ENCODE measurements at regions not wholly inside any gene's neighbourhood (a gene's known extent, or its start where the extent isn't known, plus 50 kb on each side); places are given as distances from the start of the nearest gene placed in this dataset.

DNA sequence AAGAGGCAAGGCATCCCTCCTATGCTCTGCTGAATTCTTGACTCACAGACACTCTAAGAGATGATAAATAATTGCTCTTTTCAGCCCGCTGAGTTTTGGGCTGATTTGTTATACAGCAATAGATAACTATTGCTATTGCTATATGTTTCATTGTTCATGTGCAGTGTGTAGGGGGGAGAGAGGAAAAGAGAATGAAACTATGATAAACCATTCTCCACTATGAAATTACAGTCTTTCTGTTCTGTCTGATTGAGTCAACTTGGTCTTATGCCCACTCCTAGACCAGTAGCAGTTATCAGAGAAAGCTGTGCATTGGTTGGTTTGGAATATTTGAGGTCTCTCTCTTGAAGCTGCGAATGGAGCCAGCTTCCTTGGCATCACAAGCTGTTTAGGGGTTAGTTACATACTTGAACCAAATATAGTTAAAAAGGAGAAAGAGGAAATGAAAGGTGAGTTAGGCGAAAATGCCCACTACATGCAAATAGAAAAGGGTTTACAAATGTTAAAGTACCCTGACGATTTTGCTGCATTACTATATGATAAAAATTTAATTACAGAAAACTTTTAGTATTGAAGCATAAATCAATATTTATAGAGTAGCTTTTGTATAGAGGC lies 136.3 kb upstream of the ACTBL2 start:
- Histone ChIP-seq H3K27me3 (ENCODE audit: control insufficient read depth in 3 of 3, insufficient read depth in 3 of 3, low read length in 3 of 3) (no peaks in the 10 kb centered on the region), H3K36me3 (ENCODE audit: control insufficient read depth in 3 of 3, insufficient read depth in 3 of 3, low read length in 3 of 3) (no peaks in the 10 kb centered on the region), H3K9me3 (ENCODE audit: control insufficient read depth in 3 of 3, low read length in 3 of 3) (no peaks in the 10 kb centered on the region), H3K4me3 (ENCODE audit: low read length in 3 of 3) (no peak overlapping the region), H3K9ac (ENCODE audit: low read depth in 1 of 3, low read length in 3 of 3) (no peak overlapping the region), H3K27ac (ENCODE audit: low read depth, low read length) (no peak overlapping the region), H3K4me1 (ENCODE audit: control insufficient read depth in 3 of 3, insufficient read depth in 3 of 3, low read length in 3 of 3) (no peaks in the 10 kb centered on the region)

DNA sequence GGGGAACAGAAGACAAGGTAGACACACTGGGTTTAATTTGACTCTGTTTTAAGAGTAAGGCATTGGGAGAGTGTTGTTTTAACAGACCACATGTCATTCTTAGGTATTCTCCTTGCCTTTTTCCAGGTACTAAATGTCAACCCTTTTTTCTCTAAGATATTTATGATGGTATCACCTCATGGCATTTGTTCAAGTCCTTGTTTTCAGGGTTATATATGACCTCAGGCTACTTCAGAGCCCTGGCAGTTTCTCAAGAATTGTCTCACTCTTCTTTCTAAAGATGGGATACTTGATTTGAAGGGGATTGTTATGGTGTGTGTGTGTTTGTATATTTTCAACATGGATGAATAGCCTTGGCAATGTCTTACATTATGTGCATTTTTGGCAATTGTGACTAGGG lies 131.1 kb upstream of the ACTBL2 start:
- no peaks in the 10 kb centered on the region for H3K9me3 ChIP-seq (ENCODE audit: control insufficient read depth in 3 of 3, low read length in 3 of 3)
- no peak overlapping the region for H3K4me3 ChIP-seq (ENCODE audit: low read length in 3 of 3)
- H3K4me1 ChIP-seq (ENCODE audit: control insufficient read depth in 3 of 3, insufficient read depth in 3 of 3, low read length in 3 of 3) = no peaks in the 10 kb centered on the region
- H3K36me3 ChIP-seq (ENCODE audit: control insufficient read depth in 3 of 3, insufficient read depth in 3 of 3, low read length in 3 of 3) = no peaks in the 10 kb centered on the region
- H3K9ac ChIP-seq (ENCODE audit: low read depth in 1 of 3, low read length in 3 of 3) = no peak overlapping the region
- no peaks in the 10 kb centered on the region for H3K27me3 ChIP-seq (ENCODE audit: control insufficient read depth in 3 of 3, insufficient read depth in 3 of 3, low read length in 3 of 3)
- no peak overlapping the region for H3K27ac ChIP-seq (ENCODE audit: low read depth, low read length)

DNA sequence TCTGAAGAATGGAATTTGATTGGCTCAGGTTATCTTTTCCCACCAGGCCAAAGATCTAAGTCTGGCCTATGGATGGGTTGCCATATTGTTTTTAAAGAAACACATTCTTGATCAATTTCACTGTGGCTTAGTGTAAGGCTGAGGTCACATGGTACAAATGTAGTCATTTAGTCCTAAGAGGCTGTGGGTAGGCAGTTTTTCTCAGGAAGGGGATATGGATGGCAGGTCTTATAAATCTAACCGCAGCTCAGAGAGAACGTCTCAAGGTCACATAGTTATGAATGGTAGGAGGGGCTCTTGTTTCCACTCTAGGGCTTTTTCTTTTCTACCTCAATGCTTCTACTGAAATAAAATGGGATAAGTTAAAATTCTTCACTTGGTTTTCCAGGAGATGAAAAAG lies 128.6 kb upstream of the ACTBL2 start:
- H3K4me3 ChIP-seq (ENCODE audit: low read length in 3 of 3) = no peak overlapping the region
- no peaks in the 10 kb centered on the region for H3K36me3 ChIP-seq (ENCODE audit: control insufficient read depth in 3 of 3, insufficient read depth in 3 of 3, low read length in 3 of 3)
- no peaks in the 10 kb centered on the region for H3K4me1 ChIP-seq (ENCODE audit: control insufficient read depth in 3 of 3, insufficient read depth in 3 of 3, low read length in 3 of 3)

DNA sequence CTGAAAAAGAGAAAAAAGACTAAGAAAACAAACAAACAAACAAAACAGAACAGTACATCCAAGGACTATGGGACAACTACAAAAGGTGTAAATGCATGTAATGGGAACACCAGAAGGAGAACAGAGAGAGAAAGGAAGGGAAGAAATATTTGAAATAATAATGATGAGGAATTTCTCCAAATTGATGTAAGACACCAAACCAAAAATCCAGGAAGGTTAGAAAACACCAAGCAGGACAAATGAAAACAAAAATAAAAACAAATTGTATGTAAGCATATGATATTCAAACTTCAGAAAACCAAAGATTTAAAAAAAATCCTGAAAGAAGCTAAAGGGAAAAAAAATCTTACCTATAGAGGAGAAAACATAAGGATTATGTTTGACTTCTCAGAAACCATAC lies 125.9 kb upstream of the ACTBL2 start:
- no peak overlapping the region for H3K9ac ChIP-seq (ENCODE audit: low read depth in 1 of 3, low read length in 3 of 3)
- H3K36me3 ChIP-seq (ENCODE audit: control insufficient read depth in 3 of 3, insufficient read depth in 3 of 3, low read length in 3 of 3) = no peaks in the 10 kb centered on the region
- no peaks in the 10 kb centered on the region for H3K27me3 ChIP-seq (ENCODE audit: control insufficient read depth in 3 of 3, insufficient read depth in 3 of 3, low read length in 3 of 3)
- H3K4me3 ChIP-seq (ENCODE audit: low read length in 3 of 3) = no peak overlapping the region
- H3K27ac ChIP-seq (ENCODE audit: low read depth, low read length) = no peak overlapping the region
- no peaks in the 10 kb centered on the region for H3K4me1 ChIP-seq (ENCODE audit: control insufficient read depth in 3 of 3, insufficient read depth in 3 of 3, low read length in 3 of 3)
- H3K9me3 ChIP-seq (ENCODE audit: control insufficient read depth in 3 of 3, low read length in 3 of 3) = no peaks in the 10 kb centered on the region

More for the DNA sequence above, 128.6 kb upstream of the ACTBL2 start:
- Histone ChIP-seq H3K27me3 (ENCODE audit: control insufficient read depth in 3 of 3, insufficient read depth in 3 of 3, low read length in 3 of 3) (no peaks in the 10 kb centered on the region), H3K9me3 (ENCODE audit: control insufficient read depth in 3 of 3, low read length in 3 of 3) (no peaks in the 10 kb centered on the region), H3K9ac (ENCODE audit: low read depth in 1 of 3, low read length in 3 of 3) (no peak overlapping the region), H3K27ac (ENCODE audit: low read depth, low read length) (no peak overlapping the region)

DNA sequence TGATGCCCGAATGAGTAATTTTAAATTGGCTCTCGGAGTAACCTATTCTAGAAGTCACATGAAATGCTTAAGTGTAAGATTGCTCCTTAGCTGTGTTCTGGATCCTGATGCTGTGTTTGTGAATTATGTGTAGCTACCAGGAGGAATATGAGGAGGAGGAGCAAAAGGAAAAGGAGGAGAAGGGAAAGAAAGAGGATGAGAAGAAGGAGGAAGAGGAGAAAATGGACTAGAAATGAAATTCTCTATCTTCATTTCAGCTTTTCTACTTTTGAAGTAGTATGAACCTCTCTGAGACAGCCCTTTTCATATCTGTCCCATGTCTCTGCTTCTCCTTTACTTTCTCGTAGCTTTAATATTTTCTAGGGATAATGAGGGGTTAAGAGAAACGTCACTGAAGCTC lies 119.4 kb upstream of the ACTBL2 start:
- H3K36me3 ChIP-seq (ENCODE audit: control insufficient read depth in 3 of 3, insufficient read depth in 3 of 3, low read length in 3 of 3) = no peaks in the 10 kb centered on the region
- no peaks in the 10 kb centered on the region for H3K9me3 ChIP-seq (ENCODE audit: control insufficient read depth in 3 of 3, low read length in 3 of 3)
- H3K4me1 ChIP-seq (ENCODE audit: control insufficient read depth in 3 of 3, insufficient read depth in 3 of 3, low read length in 3 of 3) = no peaks in the 10 kb centered on the region
- no peak overlapping the region for H3K4me3 ChIP-seq (ENCODE audit: low read length in 3 of 3)
- H3K27ac ChIP-seq (ENCODE audit: low read depth, low read length) = no peak overlapping the region
- no peaks in the 10 kb centered on the region for H3K27me3 ChIP-seq (ENCODE audit: control insufficient read depth in 3 of 3, insufficient read depth in 3 of 3, low read length in 3 of 3)
- no peak overlapping the region for H3K9ac ChIP-seq (ENCODE audit: low read depth in 1 of 3, low read length in 3 of 3)

DNA sequence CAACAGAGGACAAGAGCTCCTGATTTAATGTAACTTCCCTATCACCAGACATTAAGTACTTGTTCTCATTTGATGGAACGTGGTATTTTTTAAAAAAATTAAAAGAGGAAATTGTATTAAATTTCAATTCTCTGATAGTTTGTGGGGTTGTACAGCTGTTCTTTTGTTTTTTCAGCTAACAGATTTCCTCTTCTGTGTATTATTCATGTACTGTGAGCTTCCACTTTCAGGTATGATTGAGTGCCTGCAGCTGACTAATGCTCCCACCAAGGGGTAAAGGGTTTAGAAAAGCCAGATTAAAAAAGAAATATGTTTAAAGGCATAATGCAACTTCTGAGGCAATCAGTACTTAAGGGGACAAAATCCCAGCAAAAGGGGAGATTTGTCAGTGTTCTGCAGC lies 117.7 kb upstream of the ACTBL2 start:
- Histone ChIP-seq H3K27me3 (ENCODE audit: control insufficient read depth in 3 of 3, insufficient read depth in 3 of 3, low read length in 3 of 3) (no peaks in the 10 kb centered on the region), H3K27ac (ENCODE audit: low read depth, low read length) (no peak overlapping the region), H3K4me3 (ENCODE audit: low read length in 3 of 3) (no peak overlapping the region), H3K9me3 (ENCODE audit: control insufficient read depth in 3 of 3, low read length in 3 of 3) (no peaks in the 10 kb centered on the region), H3K9ac (ENCODE audit: low read depth in 1 of 3, low read length in 3 of 3) (no peak overlapping the region), H3K36me3 (ENCODE audit: control insufficient read depth in 3 of 3, insufficient read depth in 3 of 3, low read length in 3 of 3) (no peaks in the 10 kb centered on the region), H3K4me1 (ENCODE audit: control insufficient read depth in 3 of 3, insufficient read depth in 3 of 3, low read length in 3 of 3) (no peaks in the 10 kb centered on the region)

DNA sequence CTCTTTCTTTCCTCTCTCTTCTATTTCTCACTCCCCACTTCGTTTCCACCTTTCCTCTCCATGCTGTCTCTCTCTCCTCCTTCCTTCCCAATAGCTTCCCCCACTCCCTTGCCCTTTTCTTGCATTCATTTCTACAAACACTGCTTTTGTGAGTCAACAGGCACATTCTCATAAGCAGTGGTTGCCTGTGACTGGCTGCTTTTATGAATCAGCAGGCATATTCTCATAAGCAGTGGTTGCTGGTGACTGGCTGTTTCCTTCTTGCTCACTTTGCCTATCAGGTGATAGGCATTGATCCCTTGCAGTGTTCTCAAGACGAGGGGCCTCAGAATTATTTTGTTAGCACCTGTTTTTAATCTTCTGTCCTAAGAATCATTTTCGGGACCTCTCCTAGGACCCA lies 116.1 kb upstream of the ACTBL2 start:
- Histone ChIP-seq H3K4me3 (ENCODE audit: low read length in 3 of 3) (no peak overlapping the region), H3K36me3 (ENCODE audit: control insufficient read depth in 3 of 3, insufficient read depth in 3 of 3, low read length in 3 of 3) (no peaks in the 10 kb centered on the region), H3K4me1 (ENCODE audit: control insufficient read depth in 3 of 3, insufficient read depth in 3 of 3, low read length in 3 of 3) (no peaks in the 10 kb centered on the region), H3K27me3 (ENCODE audit: control insufficient read depth in 3 of 3, insufficient read depth in 3 of 3, low read length in 3 of 3) (no peaks in the 10 kb centered on the region), H3K9ac (ENCODE audit: low read depth in 1 of 3, low read length in 3 of 3) (no peak overlapping the region), H3K9me3 (ENCODE audit: control insufficient read depth in 3 of 3, low read length in 3 of 3) (no peaks in the 10 kb centered on the region), H3K27ac (ENCODE audit: low read depth, low read length) (no peak overlapping the region)

DNA sequence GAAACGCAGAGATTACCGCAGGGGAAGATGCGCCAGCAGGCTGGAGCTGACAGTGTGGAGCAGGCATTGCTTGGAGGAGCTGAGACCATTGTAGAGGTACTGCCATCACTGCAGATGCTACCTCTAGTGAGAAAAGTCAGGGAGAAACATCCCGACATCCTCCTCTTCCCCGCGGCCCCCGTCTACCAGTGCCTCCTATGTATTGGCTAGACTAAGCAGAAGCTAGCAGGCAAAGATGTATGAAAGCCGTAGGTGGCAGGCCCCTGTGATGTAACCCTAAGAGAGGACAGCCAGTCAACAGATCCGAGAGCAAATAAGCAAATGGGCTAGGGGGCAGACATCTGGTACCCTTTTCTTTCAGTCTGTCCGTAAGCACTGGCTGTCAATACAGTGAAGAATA lies 115.5 kb upstream of the ACTBL2 start:
- Histone ChIP-seq H3K4me3 (ENCODE audit: low read length in 3 of 3) (no peak overlapping the region), H3K27me3 (ENCODE audit: control insufficient read depth in 3 of 3, insufficient read depth in 3 of 3, low read length in 3 of 3) (no peaks in the 10 kb centered on the region), H3K9ac (ENCODE audit: low read depth in 1 of 3, low read length in 3 of 3) (no peak overlapping the region), H3K36me3 (ENCODE audit: control insufficient read depth in 3 of 3, insufficient read depth in 3 of 3, low read length in 3 of 3) (no peaks in the 10 kb centered on the region), H3K4me1 (ENCODE audit: control insufficient read depth in 3 of 3, insufficient read depth in 3 of 3, low read length in 3 of 3) (no peaks in the 10 kb centered on the region), H3K27ac (ENCODE audit: low read depth, low read length) (no peak overlapping the region), H3K9me3 (ENCODE audit: control insufficient read depth in 3 of 3, low read length in 3 of 3) (no peaks in the 10 kb centered on the region)

DNA sequence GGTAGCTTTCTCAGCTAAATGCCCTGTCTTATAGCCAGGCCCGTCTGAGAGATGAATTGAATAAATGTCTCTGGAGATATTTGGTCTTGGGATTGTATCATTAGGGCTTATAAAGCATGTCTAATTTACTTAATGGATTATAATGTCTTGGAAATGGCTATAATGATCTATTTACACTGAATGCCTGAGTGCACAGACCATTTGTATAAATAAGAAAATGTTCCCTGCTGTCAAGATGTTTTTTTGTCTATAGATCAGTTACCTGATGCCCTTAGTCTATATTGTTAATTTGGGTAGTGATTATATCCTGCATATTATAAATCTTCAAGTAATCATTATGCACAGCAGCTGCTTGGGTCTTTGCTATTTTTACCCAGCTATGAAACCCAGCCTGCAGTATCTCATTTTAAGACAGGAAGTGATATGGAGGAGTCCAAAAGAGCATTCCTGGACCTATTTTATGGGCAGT lies 112.9 kb upstream of the ACTBL2 start:
- no peak overlapping the region for H3K27ac ChIP-seq (ENCODE audit: low read depth, low read length)
- no peaks in the 10 kb centered on the region for H3K4me1 ChIP-seq (ENCODE audit: control insufficient read depth in 3 of 3, insufficient read depth in 3 of 3, low read length in 3 of 3)
- no peaks in the 10 kb centered on the region for H3K9me3 ChIP-seq (ENCODE audit: control insufficient read depth in 3 of 3, low read length in 3 of 3)
- H3K4me3 ChIP-seq (ENCODE audit: low read length in 3 of 3) = no peak overlapping the region
- no peaks in the 10 kb centered on the region for H3K27me3 ChIP-seq (ENCODE audit: control insufficient read depth in 3 of 3, insufficient read depth in 3 of 3, low read length in 3 of 3)
- H3K9ac ChIP-seq (ENCODE audit: low read depth in 1 of 3, low read length in 3 of 3) = no peak overlapping the region
- H3K36me3 ChIP-seq (ENCODE audit: control insufficient read depth in 3 of 3, insufficient read depth in 3 of 3, low read length in 3 of 3) = no peaks in the 10 kb centered on the region

DNA sequence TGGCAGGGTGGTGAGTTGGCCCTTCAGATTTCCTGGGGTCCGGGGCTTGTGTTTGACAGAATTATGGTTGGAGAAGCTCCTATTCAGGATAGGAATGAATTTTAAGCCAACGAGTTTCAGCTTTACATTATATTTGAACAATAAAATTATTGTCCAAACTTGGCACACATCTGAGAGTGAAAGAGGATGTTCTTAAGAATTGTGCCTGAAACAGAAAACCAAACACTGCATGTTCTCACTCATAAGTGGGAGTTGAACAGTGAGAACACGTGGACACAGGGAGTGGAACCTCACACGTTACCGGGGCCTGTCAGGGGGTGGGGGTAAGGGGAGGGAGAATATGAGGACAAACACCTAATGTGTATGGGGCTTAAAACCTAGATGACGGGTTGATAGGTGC lies 111.8 kb upstream of the ACTBL2 start:
- no peaks in the 10 kb centered on the region for H3K27me3 ChIP-seq (ENCODE audit: control insufficient read depth in 3 of 3, insufficient read depth in 3 of 3, low read length in 3 of 3)
- H3K27ac ChIP-seq (ENCODE audit: low read depth, low read length) = no peak overlapping the region
- no peak overlapping the region for H3K9ac ChIP-seq (ENCODE audit: low read depth in 1 of 3, low read length in 3 of 3)
- no peaks in the 10 kb centered on the region for H3K4me1 ChIP-seq (ENCODE audit: control insufficient read depth in 3 of 3, insufficient read depth in 3 of 3, low read length in 3 of 3)
- no peaks in the 10 kb centered on the region for H3K36me3 ChIP-seq (ENCODE audit: control insufficient read depth in 3 of 3, insufficient read depth in 3 of 3, low read length in 3 of 3)
- H3K9me3 ChIP-seq (ENCODE audit: control insufficient read depth in 3 of 3, low read length in 3 of 3) = no peaks in the 10 kb centered on the region
- H3K4me3 ChIP-seq (ENCODE audit: low read length in 3 of 3) = no peak overlapping the region

DNA sequence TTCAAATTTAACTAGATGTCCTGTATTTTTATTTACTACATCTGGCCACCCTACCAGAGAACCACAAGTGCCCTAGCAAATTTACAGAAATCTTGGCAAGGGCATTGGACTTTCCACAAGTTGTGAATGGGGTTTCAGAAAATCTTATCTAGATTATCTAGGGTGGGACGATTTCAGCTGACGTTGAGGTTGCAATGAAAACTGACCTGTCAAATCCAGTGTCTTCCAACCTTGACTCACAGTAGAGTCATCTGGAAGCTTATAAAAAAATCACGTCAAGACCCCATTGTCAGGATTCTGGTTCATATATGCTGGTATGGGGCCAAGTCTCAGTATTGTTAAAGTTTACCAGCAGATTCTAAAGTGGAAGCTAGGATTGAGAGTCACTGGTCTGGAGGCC lies 109.6 kb upstream of the ACTBL2 start:
- H3K9ac ChIP-seq (ENCODE audit: low read depth in 1 of 3, low read length in 3 of 3) = no peak overlapping the region
- H3K27ac ChIP-seq (ENCODE audit: low read depth, low read length) = no peak overlapping the region
- no peaks in the 10 kb centered on the region for H3K9me3 ChIP-seq (ENCODE audit: control insufficient read depth in 3 of 3, low read length in 3 of 3)
- H3K4me1 ChIP-seq (ENCODE audit: control insufficient read depth in 3 of 3, insufficient read depth in 3 of 3, low read length in 3 of 3) = no peaks in the 10 kb centered on the region
- H3K27me3 ChIP-seq (ENCODE audit: control insufficient read depth in 3 of 3, insufficient read depth in 3 of 3, low read length in 3 of 3) = no peaks in the 10 kb centered on the region
- no peaks in the 10 kb centered on the region for H3K36me3 ChIP-seq (ENCODE audit: control insufficient read depth in 3 of 3, insufficient read depth in 3 of 3, low read length in 3 of 3)
- no peak overlapping the region for H3K4me3 ChIP-seq (ENCODE audit: low read length in 3 of 3)

Measured in skeletal muscle tissue (tissue), 3 donors.